DMS153 treated with DMSO at 0.1 percent for 48 hours (cell line): ENCODE measurements at regions not wholly inside any gene's neighbourhood (a gene's known extent, or its start where the extent isn't known, plus 50 kb on each side); places are given as distances from the start of the nearest gene placed in this dataset.

Experiments used
- DNase-seq: peaks from one replicate; lab custom pipeline; 2025; ENCODE audit not compliant: unreplicated experiment; lab: John Stamatoyannopoulos, UW

- DNase-seq: no peak
Measured at GRCh38 chr2:188848887-188849435, 125.2 kb upstream of the COL3A1 start.

DNA sequence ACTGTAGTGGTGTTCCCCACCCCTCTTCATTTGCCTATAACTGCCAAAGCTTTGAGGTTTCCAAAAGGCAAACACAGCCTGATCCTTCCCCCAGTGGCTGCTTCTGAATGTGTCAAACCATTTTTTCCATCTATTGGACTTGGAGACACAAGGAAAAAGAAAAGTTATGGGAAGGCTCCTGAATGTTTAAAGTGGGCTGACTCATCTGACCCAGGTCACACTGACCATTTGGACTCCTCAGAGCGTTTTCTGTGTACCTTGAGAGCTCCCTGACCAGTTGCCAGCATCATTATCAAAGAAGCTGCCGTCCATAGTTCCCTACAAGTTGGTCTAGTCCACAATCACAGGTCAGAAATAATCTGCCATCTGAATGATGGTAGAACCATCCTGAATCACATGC lies 123.4 kb upstream of the COL3A1 start:
- no peak for DNase-seq

DNA sequence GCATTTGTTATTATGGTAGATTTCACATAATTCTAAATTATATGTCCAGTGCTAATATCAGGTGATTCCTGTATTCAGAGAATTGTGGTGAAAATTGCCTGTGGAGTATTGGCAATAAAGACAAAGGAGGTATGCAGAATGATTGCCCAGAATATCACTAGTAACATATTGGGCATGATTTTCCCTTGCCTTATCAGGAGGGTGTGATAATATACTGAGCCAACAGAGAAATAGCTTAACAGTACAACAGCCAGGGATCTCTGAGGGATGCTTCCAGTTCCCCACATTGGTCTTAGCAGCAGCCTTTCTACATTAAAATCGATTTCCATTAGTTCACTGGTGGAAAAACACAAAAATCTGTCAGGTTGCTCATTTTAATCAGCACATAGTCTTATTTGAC lies 122.9 kb upstream of the COL3A1 start:
- no peak for DNase-seq

GRCh38 chr2:188851826-188852225 lies 122.3 kb upstream of the COL3A1 start:
- no peak for DNase-seq

GRCh38 chr2:188852772-188853171 lies 121.4 kb upstream of the COL3A1 start:
- no peak for DNase-seq

DNA sequence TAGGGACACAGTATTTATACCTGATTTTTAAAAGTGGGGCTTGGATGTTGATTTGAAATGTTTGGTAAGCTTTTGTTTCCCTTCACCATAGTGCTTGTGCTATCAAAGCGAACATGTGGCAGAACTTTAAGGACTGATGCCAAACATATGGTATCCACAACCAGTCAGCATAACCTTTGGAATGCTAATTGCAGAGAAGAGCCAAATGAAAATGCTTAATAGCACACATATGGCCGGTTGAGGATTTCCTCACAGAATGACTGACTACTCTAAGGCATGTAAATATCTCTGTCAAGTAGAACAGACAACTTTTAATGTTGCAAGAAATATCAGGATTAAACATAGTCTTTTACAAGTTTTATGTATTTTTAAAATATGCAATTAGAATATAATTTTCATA lies 120.9 kb upstream of the COL3A1 start:
- DNase-seq: no peak

- DNase-seq: no peak
Measured at GRCh38 chr2:188865681-188866080, 108.5 kb upstream of the COL3A1 start.

- DNase-seq: no peak
Measured at GRCh38 chr2:188869550-188869949, 104.6 kb upstream of the COL3A1 start.

DNA sequence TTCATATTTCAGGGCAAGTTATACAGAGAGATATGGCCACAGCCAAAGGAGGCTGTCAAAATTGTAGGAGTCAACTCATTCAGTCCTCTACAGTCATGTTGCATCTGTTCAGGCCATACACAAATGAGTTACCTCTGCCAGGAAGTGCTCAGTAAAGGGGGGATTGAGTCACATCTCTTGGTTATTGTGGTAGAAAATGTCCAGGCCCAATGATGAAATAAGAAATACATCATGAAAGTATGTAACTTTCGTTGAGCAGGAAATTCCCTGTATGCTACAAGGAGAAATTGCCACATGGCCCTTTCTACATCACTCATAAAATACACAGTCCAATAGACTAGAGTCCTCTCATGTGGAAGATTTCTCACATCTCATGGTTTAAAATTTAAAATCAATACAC lies 103.9 kb upstream of the COL3A1 start:
- DNase-seq: no peak

GRCh38 chr2:188875104-188875503 lies 99.1 kb upstream of the COL3A1 start:
- no peak for DNase-seq

DNA sequence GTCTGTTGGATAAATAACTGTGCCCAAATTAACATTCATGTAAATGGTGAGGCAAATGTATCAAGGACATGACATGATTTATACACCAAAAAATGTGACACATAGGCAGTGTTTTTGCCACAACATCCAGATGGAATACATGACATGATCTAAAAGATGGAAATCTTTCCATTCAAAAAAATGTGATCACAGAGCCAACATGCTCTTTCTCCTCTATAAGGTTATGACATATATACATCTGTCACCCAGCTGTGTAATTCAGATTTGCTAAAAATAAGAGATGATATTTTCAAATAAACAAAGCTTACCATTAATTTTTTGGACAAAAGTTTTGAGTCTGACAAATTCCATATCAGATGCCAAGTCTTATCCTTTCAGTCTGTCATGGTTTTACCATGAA lies 95.5 kb upstream of the COL3A1 start:
- no peak for DNase-seq

- no peak for DNase-seq
Measured at GRCh38 chr2:188880740-188881139, 93.4 kb upstream of the COL3A1 start.

GRCh38 chr2:188881434-188881833 lies 92.7 kb upstream of the COL3A1 start:
- no peak for DNase-seq

- DNase-seq: no peak
Measured at GRCh38 chr2:188884046-188884445, 90.1 kb upstream of the COL3A1 start.

- DNase-seq: no peak
Measured at GRCh38 chr2:188884517-188884916, 89.7 kb upstream of the COL3A1 start.

DNA sequence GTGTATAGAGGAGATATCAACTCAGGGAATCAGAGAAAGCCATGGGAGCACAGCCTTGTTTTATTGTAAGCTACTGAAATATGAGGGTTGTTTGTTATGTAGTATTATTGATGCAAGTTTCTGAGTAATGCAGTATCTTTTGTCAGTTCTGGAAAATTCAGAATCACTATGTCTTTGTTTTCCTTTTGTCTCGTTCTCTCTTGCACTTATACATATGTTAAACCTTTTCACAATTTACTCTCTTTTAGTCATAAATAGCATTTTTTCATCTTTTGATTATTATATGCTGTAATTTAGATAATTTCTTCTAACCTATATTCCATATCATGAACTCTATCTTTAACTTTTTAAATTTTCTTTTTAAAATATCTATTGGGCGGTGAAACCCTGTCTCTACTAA lies 85.0 kb upstream of the COL3A1 start:
- DNase-seq: no peak

DNA sequence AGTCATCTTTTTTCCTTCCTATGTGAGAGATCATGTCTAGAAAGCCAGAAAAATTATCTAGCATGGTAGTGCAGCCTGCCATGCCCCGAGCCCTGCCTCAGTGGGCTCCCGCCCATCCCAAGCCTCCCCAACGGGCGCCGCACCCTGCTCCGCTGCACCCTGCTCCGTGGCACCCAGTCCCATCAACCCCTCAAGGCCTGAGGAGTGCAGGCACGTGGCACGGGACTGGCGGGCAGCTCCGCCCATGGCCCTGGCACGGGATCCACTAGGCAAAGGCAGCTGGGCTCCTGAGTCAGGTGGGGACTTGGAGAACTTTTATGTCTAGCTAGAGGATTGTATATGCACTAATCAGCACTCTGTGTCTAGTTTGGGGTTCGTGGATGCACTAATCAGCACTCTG lies 83.4 kb upstream of the COL3A1 start:
- no peak for DNase-seq

- no peak for DNase-seq
Measured at GRCh38 chr2:188892636-188893035, 81.5 kb upstream of the COL3A1 start.

GRCh38 chr2:188893972-188894371 lies 80.2 kb upstream of the COL3A1 start:
- DNase-seq: no peak

DNA sequence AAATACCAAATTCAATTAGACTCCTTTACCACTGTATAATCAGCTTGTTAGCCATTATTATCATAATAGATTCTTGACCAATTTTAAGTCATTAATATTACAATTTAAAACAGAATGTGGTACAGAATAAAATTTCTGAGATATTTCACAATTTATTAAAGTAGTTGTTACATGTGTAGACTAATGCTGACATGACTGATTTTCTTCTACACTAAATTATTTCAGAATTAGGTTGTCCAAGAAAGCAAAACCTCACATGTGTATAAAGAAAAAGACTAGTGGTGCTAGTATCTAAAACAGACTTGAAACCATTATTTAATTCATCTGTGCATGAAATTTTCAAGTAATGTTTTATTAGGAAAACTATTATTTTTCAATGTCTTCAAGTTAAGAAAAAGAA lies 79.2 kb upstream of the COL3A1 start:
- no peak for DNase-seq

- no peak for DNase-seq
Measured at GRCh38 chr2:188897096-188897495, 77.1 kb upstream of the COL3A1 start.

DNA sequence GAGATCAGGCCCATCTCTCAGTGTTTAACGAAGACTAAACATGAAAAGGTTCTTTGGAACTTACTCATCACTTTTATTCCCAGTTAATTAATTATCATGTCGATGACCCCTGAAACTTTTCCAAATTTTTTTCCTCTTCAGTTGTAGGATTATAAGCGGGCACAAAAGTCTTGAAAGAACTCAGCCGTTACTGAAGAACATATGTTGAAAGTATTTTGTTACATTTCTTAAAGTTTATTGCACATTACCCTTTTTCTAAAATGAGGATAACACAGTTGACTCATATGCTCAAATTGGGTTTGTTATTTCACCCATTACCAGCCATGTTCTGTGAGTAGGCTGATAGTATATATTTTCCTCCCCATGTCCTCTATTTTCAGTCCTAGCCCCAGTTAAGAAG lies 75.9 kb upstream of the COL3A1 start:
- no peak for DNase-seq

GRCh38 chr2:188902901-188903491 lies 71.2 kb upstream of the COL3A1 start:
- DNase-seq: peak; percentile 33
